ENCODE measurements at regions not wholly inside any gene's neighbourhood (a gene's known extent, or its start where the extent isn't known, plus 50 kb on each side); places are given as distances from the start of the nearest gene placed in this dataset.
"Not testable (repeated sequence)": the region's sequence is repeated elsewhere in the genome, so short reads cannot be mapped to it uniquely, and the experiment has no call there.

DNA sequence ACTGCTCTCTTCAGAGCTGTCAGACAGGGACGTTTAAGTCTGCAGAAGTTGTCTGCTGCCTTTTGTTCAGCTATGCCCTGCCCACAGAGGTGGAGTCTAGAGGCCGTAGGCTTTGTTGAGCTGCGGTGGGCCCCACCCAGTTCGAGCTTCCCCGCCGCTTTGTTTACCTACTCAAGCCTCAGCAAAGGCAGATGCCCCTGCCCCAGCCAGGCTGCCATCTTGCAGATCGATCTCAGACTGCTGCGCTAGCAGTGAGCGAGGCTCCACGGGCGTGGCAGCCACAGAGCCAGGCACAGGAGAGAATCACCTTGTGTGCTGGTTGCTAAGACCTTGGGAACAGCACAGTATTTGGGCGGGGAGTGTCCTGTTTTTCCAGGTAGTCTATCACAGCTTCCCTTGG lies 120.8 kb upstream of the SOX2 start:
- H3K4me1 ChIP-seq (replicated peaks in 1 of 4; ENCODE audit: control insufficient read depth in 3 of 4, insufficient read depth in 4 of 4, low read length in 3 of 4); H3K27ac ChIP-seq (ENCODE audit: low read depth, low read length); POLR2A ChIA-PET (ENCODE audit: partially characterized antibody); H4K8ac ChIP-seq (ENCODE audit: extremely low read depth, insufficient read depth, low read length); H2BK15ac ChIP-seq (ENCODE audit: low read length); H3K4me2 ChIP-seq (ENCODE audit: insufficient read depth in 1 of 2, low read depth in 2 of 2, low read length in 2 of 2); H3K4ac ChIP-seq (replicated peaks; ENCODE audit: insufficient read length, low read depth, low read length); H3K9me3 ChIP-seq (ENCODE audit: insufficient read depth in 2 of 2, low read depth in 1 of 2, low read length in 1 of 2); H3K56ac ChIP-seq (replicated peaks; ENCODE audit: insufficient read length, low read depth, low read length); H2AK5ac ChIP-seq (ENCODE audit: low read depth, low read length); H3K18ac ChIP-seq (ENCODE audit: extremely low read depth, low read length); H3K27me3 ChIP-seq (replicated peaks in 1 of 4; ENCODE audit: control insufficient read depth in 3 of 4, extremely low read depth in 1 of 4, insufficient read depth in 3 of 4, low read length in 3 of 4); H3K79me1 ChIP-seq (ENCODE audit: low read depth, low read length); H2BK5ac ChIP-seq (ENCODE audit: low read depth, low read length); H2BK12ac ChIP-seq (ENCODE audit: low read depth, low read length); FAIRE-seq; DNase-seq (ENCODE audit: low read depth in 1 of 2, low spot score in 2 of 2); H3K14ac ChIP-seq (ENCODE audit: insufficient read length); H4K20me1 ChIP-seq (replicated peaks in 1 of 2; ENCODE audit: control insufficient read depth in 1 of 2, insufficient read depth in 2 of 2, low read length in 2 of 2); H3K9ac ChIP-seq (replicated peaks in 1 of 4; ENCODE audit: extremely low read depth in 1 of 4, low read depth in 3 of 4, low read length in 3 of 4); H4K5ac ChIP-seq (ENCODE audit: insufficient read length, low read depth, low read length); H3K23me2 ChIP-seq (ENCODE audit: low read depth, low read length); H2BK20ac ChIP-seq (ENCODE audit: low read length); H3K4me3 ChIP-seq (ENCODE audit: extremely low read depth in 1 of 4, insufficient read depth in 2 of 4, low read depth in 3 of 4, low read length in 4 of 4); H4K91ac ChIP-seq (replicated peaks; ENCODE audit: insufficient read length, low read length); H3K79me2 ChIP-seq (ENCODE audit: control insufficient read depth in 1 of 2, insufficient read depth in 2 of 2, low read length in 2 of 2); H3K36me3 ChIP-seq (ENCODE audit: control insufficient read depth in 2 of 4, insufficient read depth in 4 of 4, low read length in 3 of 4); H2BK120ac ChIP-seq (replicated peaks; ENCODE audit: low read depth, low read length); H3K23ac ChIP-seq (ENCODE audit: insufficient read length): not testable (repeated sequence)
- TF ChIP-seq, protein P1, sequence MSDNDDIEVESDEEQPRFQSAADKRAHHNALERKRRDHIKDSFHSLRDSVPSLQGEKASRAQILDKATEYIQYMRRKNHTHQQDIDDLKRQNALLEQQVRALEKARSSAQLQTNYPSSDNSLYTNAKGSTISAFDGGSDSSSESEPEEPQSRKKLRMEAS (IDR thresholded peaks at IDR 0.05): 0 out of 2 replicates have a peak, but pooled peaks have one; percentile 23
- CTCF ChIA-PET (ENCODE audit: partially characterized antibody): interaction anchor here (1.4 kb wide), 2 partner anchors 109 to 265 kb away, joined by 4 to 5 read pairs; no protein-coding TSS in a partner anchor
- peak overlapping the region; percentile 70 for H2AFZ ChIP-seq (ENCODE audit: low read length)
- 90% methylated on average over 12 of the region's 12 CpGs; no CpG with 5 or more reads in 1 of the 2 experiments for WGBS, 2 experiments (ENCODE audit: extremely low coverage in 1 of 2, insufficient coverage in 1 of 2, insufficient read length in 1 of 2, insufficient replicate concordance in 2 of 2, low coverage in 1 of 2, low lambda C conversion rate in 2 of 2, missing lambda C conversion rate in 1 of 2)
